HG03060 (cell line): ENCODE measurements at regions not wholly inside any gene's neighbourhood (a gene's known extent, or its start where the extent isn't known, plus 50 kb on each side); places are given as distances from the start of the nearest gene placed in this dataset.

Experiments
- ATAC-seq: cut with Tn5 transposase; IDR thresholded peaks from one replicate; pipeline ENCODE4 v1.9.1; 2021; ENCODE audit warnings: low read depth, moderate number of reproducible peaks; ENCODE audit not compliant: unreplicated experiment

- ATAC-seq: no peak
Measured at GRCh38 chr1:239590556-239590955, 204.2 kb downstream of the CHRM3 start.

- ATAC-seq: no peak
Measured at GRCh38 chr1:239593527-239593926, 207.2 kb downstream of the CHRM3 start.

DNA sequence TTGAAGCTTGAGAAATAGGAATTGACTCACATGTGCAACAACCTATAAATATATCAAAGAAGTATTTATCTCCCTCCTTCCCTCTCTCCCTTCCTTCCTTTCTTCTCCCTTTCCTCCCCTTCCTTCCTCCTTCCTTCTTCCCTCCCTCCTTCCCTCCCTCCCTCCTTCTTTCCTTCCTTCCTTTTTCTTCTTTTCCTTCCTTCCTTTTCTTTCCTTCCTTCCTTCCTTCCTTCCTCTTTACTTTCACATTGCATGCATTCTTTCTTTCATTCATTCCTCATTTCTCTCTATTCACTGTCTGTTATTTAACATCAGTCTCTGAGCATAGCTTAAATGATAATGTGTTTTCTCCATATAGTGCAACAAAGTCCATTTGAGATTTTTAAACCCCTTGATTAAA lies 214.2 kb downstream of the CHRM3 start:
- ATAC-seq: no peak

- no peak for ATAC-seq
Measured at GRCh38 chr1:239601108-239601507, 214.7 kb downstream of the CHRM3 start.

GRCh38 chr1:239603530-239603929 lies 217.2 kb downstream of the CHRM3 start:
- no peak for ATAC-seq

DNA sequence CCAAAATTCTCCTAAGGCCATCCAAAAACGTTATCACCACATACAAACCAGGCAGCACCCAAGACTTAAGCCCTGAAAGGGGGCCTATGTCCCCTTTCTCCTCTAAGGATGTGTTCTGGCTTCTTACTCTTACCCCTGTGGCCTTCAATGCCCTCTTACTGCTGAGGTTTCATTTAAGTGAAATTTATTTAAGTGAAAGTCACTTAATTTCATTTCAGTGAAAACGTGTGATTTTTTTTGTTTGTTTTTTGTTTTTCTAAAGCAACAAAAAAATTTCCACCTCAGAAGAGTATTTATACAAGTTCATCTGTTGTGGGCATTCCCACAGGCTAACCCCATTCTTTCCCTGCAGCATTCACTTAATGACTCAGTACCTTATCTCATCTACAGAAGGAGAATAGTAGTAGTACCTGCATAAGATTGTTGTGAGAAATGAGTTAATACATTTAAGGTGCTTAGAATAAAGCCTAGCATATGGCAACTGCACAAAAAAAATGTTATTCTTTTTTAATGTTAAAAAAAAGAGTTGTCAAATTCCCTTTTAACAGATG lies 220.6 kb downstream of the CHRM3 start:
- ATAC-seq: no peak

DNA sequence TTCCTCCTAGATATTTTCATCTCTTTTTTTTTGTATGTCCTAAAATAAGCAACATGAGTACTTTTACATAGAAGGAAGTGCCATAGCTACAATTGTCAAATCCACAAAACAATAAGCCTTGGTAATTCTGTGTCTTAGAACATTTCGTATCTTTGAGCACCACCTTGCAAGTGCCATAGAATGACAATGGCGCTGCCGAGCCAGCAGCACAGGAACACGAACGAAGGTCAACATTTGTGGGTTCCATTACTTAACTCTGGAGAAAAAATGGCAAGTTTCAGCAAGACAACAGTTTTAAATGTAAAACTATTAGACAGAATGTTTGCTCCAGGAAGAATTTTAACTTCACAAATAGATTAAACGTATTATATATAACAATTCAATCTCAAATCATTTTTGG lies 222.1 kb downstream of the CHRM3 start:
- ATAC-seq: no peak

DNA sequence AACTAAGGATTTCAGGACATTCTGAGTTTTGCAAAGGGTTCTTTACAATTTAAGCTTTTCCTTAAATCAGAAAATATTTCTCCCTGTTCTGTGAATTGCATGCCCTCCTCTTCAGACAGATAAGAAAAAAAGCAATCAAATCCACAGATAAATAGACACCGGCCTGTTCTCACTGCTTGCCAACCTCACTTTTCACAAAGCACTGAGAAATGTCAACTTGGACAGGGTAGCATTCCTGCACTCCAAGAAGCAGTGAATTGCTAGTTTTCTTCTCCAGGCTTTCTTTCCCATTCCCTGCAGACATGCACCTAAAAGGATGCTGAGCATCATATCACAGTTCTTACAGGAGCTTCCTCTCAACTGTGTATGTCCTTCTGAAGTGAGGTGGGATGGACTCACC lies 226.0 kb downstream of the CHRM3 start:
- no peak for ATAC-seq

- ATAC-seq: no peak
Measured at GRCh38 chr1:239616673-239617072, 230.3 kb downstream of the CHRM3 start.

DNA sequence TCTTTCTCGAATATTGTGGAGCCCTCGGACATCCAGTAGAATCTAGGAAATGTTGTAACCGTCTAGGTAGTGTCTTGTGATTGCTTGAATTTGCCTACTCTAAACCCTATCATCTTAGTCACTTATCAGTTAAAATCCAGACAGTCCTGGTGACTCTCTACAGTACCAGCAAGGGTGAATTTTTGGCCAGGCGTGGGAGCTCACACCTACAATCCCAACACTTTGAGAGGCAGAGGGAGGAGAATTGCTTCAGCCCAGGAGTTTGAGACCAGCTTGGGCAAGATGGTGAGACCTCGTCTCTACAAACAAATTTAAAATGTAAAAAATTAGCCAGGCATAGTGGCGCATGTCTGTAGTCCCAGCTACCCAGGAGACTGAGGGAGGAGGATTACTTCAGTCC lies 230.9 kb downstream of the CHRM3 start:
- ATAC-seq: no peak

DNA sequence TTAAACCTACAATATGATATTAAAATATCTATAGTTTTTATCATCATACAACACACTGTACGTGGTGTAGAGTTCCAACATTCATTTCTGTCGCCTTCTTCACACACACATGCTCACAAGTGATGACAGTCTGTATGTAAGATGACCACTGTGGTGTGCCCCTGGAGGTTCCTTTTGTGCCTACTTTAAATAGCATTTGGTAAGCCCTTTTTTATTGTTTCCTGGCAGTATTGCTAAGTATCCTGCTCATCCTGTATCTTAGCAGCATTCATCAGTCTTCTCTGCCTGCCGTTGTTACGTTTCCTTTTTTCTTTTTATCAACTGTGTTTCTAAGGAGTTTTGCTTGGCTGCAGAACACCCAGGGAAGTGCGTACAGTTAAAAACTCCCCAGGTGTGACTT lies 231.4 kb downstream of the CHRM3 start:
- no peak for ATAC-seq

DNA sequence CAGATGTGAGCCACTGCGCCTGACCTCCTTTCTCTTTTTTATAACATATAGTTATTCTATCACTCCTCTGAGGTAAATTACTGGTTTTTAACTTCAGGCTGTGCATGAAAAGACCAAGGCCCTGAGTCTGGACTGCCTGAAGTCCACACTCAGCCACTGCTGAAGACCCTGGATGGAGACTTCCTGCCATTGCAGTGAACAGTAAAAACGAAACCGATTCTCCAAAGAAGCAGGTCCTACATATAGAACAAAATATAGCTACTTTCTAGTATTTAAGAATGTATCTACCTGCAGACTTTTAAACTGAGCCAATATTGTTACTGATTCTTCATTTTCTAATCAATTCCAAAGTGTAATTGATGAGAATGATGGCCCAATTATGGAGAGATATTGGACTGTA lies 232.8 kb downstream of the CHRM3 start:
- no peak for ATAC-seq

- ATAC-seq: no peak
Measured at GRCh38 chr1:239630767-239631166, 244.4 kb downstream of the CHRM3 start.

DNA sequence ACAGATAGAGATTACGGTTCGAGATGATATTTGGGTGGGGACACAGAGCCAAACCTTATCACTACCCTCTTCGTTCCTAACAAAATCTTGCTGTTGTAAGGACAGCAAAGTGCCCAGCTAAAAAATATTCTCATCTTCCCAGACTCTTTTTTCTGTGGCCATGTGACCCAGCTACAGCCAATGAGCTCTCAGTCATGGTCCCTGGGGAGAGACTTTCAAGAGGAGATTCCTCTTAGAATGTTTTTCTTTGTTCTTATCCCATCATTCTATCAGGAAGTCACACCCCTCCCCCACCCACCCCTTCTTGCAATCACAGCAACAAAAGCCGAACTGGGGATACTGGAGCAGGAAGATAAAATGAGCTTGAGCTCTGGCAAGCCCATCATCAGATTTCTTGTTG lies 247.1 kb downstream of the CHRM3 start:
- no peak for ATAC-seq

GRCh38 chr1:239635276-239635675 lies 248.9 kb downstream of the CHRM3 start:
- ATAC-seq: no peak

- ATAC-seq: no peak
Measured at GRCh38 chr1:239636347-239636746, 250.0 kb downstream of the CHRM3 start.

- ATAC-seq: no peak
Measured at GRCh38 chr1:239644604-239645003, 258.2 kb downstream of the CHRM3 start.

DNA sequence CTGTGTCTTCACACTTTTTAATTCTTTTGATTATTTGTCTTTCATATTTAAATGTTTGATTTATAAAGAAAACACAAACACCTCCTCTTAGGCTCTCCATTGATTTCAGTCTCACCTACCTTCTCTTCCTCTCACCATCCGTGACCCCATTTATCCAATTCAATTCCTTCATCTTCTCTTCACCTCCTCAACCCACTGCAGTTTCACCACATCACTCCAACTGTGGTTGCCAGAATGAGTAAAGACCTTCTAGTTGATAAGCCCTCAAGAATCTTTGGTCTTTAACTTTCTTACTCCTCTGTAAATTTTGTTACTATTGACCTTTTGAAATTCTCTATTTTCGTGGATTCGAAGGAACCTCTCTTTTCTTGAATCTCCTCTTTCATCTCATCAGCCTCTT lies 260.7 kb downstream of the CHRM3 start:
- ATAC-seq: no peak

- no peak for ATAC-seq
Measured at GRCh38 chr1:239647964-239648632, 261.7 kb downstream of the CHRM3 start.

- ATAC-seq: no peak
Measured at GRCh38 chr1:239655023-239655422, 268.7 kb downstream of the CHRM3 start.

GRCh38 chr1:239657291-239657690 lies 270.9 kb downstream of the CHRM3 start:
- no peak for ATAC-seq

DNA sequence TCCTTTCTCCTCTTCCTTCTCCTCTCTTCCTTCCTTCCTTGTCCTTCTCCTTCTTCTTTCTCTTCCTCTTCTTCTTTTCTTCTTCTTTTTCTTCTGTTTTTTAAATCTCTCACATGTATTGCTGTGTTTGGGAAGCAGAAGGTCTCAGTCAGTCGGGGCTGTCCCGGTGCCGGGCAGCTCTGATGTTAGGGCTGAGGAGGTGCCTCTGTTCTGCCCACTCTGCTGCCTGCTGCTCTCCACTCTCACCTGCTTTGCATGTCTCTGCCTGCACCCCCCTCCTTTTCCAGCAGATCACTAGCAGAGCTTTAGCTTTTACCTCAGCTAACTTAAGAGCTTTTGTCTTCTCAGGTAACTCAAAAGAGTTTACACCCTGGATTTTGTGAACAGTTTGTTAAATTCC lies 276.6 kb downstream of the CHRM3 start:
- no peak for ATAC-seq

GRCh38 chr1:239672256-239672655 lies 285.9 kb downstream of the CHRM3 start:
- ATAC-seq: no peak
